T-helper 22 cell (primary cell): ENCODE measurements at regions not wholly inside any gene's neighbourhood (a gene's known extent, or its start where the extent isn't known, plus 50 kb on each side); places are given as distances from the start of the nearest gene placed in this dataset.

Experiments used
- DNase-seq: peaks from one replicate; pipeline ENCODE4 v3.0.0-alpha.2; 2020; ENCODE audit warnings: low read depth

DNA sequence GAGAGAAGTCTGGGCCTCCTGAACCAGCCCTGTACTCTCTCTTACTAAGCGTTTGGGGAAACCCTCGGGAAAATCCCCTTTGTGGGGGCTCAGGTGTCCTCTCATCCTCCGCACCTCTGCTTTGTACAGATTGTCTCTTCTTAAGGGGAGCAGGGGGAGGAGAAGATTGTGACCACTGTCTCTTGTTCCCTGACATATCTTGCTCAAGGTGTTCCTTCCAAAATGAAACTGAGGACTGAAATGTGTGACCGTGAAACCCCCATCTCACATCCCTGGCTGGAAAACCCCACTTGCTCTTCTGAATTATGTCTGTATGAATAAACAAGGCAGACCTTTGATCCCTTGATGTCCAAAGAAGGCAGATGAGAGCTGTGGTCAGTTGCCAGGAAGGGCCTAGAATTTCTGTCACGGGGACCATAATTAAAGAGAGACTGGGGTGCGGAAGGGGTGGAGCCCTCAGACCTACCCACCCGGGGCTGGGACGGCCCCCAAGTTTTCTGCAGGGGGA lies 369.8 kb downstream of the AACS start:
- DNase-seq: no peak

DNA sequence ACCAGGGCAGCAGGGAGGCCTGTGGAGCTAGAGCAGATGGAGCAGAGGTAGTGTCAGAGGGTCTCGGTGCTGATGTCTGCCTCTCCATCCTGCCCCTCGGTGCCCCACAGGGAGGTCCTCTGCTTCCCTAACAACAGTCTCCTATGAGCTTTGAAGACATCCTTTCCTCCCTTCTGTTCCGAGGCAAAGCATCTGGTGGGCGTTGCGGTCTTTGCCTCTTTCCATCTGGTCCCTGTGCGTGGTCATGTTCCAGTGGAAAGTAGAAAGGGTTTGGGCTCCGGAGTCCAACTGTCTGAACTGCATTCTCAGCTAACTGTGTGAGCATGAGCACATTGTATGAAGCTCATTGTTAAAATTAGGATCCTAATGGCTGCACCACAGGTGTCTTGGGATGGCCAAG lies 370.6 kb downstream of the AACS start:
- no peak for DNase-seq

DNA sequence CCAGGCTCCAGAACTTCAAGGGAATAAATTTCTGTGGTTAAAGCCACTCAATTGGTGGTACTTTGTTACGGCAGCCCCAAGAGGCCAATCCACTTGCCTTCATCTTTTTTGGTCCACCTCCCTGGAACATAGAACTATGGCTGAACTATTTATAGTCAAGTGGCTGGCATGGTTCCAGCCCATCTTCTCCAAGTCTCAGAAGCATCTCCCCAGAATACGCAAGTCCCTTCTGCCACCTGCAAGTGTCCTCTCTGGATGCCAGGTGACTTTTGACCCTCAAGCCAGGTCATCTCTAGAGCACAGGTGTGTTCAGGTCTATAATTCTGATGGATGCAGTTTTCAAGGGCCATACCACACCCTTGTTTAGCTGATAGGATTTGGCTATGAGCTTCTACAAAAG lies 371.5 kb downstream of the AACS start:
- DNase-seq: no peak

GRCh38 chr12:125440399-125440798 lies 375.2 kb downstream of the AACS start:
- DNase-seq: no peak

DNA sequence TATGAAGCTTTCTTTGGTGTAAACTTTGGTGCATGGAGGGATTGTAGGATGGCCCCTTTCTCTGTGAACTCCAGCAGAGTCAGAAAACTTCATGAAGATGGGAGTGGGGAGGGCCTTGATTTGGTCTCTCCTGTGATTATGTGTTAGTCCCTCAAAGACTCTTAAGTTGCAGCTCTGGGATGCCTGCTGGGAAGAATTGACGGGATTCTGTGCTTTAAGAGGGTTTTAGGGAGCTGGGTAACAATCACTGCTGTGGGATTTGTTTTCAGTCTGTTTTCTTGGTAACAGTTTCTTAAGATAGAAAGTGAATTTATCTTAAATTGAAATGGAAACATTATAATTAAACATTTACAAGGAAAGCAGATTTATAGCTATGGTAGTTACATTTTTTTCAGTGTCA lies 378.1 kb downstream of the AACS start:
- DNase-seq: no peak

DNA sequence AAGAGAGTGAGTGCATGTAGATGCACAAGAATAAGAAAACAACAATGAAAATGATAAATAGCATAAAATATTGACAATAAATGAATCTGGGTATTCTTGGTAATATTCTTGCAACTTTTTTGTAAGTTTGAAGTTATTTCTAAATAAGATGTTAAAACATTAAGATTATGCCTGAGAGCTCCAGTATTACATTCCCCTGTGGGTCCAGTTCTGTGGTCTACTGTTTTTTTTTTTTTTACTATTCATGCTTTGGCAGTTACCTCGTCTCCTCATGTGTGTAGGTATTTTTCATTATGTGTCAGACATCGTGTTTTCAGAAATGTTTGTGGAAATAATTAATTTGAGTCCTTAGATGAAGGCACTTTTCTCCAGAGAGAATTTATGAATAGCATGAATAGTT lies 386.2 kb downstream of the AACS start:
- no peak for DNase-seq

- no peak for DNase-seq
These were observed 388.5 kb downstream of the AACS start for GRCh38 chr12:125453751-125454150.

DNA sequence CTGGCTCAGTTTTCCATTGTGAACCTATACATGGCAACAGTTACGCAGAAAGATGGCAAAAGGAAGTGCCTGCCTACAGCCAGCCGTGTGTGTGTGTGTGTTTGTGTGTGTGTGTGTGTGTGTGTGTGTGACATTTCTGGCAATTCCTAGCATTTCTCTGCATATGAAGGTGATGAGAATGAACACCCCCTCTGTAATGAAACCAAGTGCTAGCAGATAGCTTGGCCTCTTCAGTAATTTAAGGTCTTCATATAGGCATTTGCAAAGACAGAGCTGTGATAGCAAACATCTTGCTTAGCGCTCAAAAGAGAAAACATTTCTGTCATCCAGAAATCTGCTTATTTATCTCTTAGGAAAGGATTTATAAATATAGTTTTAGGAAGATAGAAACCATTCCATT lies 389.1 kb downstream of the AACS start:
- no peak for DNase-seq

GRCh38 chr12:125454786-125455480 lies 389.7 kb downstream of the AACS start:
- DNase-seq: no peak

DNA sequence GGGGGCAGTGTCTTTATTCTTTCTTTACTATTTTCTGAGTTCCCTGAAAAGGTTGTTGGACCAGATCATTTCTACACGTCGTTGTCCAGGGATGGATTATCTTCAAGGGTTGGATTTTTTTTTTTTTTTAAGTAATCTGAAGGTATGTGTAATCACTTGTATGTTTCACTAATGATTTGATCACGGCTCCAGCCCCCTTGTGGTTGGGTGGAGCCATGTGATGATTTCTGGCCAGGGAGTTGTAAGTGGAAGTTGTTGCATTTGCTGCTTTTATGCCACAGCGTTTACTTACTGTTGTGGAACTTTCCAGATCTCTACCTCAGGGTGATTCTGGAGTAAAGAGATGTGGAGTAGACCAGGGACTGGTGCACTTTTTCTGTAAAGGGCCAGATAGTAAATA lies 390.3 kb downstream of the AACS start:
- no peak for DNase-seq

DNA sequence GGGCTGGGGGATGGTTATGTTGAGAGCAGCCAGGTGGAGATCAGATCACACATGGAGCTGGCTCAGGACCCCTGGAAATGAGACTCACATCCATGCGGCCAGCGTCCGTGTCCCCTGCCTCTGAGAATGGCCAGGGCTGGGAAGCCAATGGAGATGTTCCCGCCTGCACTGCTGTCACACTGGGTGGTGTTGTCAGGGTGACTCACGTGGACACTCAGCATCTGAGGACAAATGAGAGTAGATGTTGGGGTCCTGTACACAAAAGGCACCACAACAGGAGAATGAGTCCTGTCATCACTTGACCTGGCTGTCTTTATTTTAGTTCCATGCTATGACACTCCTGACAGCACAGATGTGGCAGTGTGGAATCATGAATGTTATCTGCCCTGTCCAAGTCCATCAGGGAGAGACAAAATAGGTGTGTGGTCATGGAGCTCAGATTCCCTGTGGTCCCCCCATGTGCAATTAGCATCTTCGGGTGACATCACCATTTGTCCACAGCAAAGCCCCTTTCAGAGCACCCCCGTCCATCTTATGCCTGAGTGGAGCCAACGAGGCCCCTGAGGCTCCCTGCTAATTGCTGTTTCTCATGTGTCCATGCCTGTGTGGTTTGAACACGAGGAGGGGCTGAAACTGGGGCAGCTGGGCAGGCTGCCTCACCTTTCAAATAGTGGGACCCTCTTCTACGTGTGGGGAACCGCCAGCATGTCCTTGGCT lies 393.5 kb downstream of the AACS start:
- DNase-seq: no peak

- DNase-seq: no peak
These were observed 396.6 kb downstream of the AACS start for GRCh38 chr12:125461831-125462230.

DNA sequence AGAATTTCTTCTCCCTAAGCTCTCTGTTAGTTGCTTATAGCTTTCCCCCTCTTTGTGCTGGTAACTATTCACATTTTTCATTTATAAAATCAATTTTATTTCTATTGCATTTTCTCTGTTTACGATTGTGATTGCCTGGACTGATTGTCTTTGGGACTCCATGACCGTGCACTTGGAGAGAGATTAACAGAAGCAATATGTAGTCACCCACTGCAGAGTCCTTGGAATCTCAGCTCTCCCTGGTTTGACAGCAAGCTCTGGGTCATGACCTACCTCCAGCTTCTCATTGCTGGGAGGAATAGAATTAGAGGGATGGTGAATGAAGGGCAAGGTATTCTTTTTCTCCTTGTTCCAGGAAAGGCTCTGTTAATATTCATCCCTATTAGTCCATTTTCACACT lies 398.2 kb downstream of the AACS start:
- no peak for DNase-seq

- no peak for DNase-seq
These were observed 402.1 kb downstream of the AACS start for GRCh38 chr12:125467363-125467762.

GRCh38 chr12:125469683-125470082 lies 404.4 kb downstream of the AACS start:
- DNase-seq: no peak

DNA sequence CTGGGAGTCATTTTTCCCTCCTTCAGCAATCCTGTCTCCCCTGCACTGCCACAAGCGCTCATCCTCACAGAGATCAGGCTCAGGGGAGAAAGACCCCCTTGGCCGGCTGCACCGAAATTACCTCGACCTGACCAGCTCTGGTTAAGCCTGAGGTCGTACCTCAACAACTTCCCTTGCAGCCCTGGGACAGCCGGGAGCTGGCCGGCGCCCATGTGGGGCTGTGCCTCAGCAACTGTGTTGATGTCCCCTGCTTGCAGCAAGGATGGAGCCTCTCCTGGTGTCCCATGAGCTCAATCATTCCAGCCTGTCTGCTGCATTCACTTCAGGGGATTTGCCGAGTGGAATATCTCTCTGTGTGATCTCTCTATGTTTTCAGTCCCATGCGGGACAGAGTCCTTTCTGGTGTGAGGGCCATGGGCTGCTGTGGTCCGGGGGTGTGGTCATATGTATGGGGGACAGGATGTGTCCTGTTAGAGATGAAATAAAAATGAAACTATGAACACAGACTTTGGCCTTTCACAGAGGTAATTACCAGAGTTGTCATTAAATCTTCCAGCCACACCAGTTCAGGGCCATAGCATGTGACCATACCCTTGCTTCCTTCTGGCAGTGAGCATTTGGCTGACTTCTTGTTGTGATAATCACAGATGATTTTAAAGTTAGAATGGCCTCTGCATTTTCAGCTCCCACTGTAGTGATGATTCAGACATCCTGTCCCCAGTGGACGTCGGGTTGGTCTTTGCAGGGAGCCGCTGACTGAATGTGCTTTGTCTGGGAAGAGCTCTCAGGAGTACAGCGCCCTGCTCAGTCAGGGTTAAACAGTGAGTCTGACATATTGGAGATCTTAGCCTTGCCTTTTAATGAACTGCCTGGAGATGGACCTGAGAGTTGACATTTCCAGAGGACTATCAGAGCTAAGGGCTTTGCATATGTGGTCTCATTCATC lies 405.9 kb downstream of the AACS start:
- DNase-seq: no peak

- DNase-seq: no peak
These were observed 408.3 kb downstream of the AACS start for GRCh38 chr12:125473501-125473900.

GRCh38 chr12:125487336-125487735 lies 422.1 kb downstream of the AACS start:
- no peak for DNase-seq

GRCh38 chr12:125491553-125491952 lies 426.3 kb downstream of the AACS start:
- no peak for DNase-seq

- no peak for DNase-seq
These were observed 427.4 kb downstream of the AACS start for GRCh38 chr12:125492354-125493270.

DNA sequence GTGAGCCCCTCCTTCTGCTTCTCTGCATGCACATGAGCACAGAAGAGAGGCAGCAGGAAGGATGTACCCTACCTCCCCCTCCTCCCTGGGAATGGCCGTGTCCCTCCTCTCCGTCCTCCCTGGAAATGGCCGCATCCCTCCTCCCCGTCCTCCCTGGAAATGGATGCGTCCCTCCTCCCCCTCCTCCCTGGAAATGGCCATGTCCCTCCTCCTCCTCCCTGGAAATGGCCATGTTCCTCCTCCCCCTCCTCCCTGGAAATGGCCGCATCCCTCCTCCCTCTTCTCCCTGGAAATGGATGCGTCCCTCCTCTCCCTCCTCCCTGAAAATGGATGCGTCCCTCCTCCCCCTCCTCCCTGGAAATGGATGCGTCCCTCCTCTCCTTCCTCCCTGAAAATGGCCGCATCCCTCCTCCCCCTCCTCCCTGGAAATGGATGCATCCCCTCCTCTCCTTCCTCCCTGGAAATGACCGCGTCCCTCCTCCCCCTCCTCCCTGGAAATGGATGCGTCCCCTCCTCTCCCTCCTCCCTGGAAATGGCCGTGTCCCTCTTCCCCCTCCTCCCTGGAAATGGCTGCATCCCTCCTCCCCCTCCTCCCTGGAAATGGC lies 428.6 kb downstream of the AACS start:
- no peak for DNase-seq
